ENCODE measurements at regions not wholly inside any gene's neighbourhood (a gene's known extent, or its start where the extent isn't known, plus 50 kb on each side); places are given as distances from the start of the nearest gene placed in this dataset.

DNA sequence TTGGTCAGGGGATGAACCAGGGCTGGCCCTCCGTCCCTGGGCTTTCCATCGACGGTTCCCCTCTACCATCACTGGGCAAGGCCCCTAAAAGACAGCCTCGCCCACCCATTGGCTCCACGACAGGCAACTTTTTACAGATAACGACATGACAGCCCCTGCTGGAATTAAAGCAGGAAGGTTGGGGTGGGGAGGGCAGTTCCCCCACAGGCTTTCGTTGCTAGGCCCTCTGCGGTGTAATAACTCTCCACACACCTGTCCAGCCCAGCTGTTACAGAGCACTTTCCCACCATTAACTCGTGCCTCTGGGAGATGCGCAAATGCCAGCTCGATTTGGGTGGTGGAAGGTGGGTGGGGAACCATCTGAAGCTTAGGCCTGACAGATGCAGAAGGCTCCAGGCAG lies 264.2 kb upstream of the TLE3 start:
- DNase-seq = no peak

DNA sequence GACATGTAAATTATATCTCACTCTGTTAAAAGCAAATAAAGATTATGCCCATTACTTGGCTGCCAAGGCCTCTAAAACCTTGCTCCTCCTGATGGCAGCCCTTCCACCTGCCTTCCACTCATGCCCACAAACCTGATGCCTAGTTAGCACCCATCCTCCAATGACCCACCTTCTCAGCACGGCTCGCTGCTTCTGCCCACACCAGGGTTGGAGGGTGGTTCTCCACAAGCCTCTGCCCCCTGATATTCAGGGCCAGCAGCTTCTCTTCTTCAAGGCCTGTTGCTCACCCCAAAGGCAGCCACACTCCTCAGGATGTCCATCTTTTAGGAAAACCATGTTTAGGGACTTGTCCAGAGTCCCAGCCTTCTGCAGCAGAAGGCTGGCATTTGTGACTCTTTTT lies 263.4 kb upstream of the TLE3 start:
- DNase-seq = no peak

DNA sequence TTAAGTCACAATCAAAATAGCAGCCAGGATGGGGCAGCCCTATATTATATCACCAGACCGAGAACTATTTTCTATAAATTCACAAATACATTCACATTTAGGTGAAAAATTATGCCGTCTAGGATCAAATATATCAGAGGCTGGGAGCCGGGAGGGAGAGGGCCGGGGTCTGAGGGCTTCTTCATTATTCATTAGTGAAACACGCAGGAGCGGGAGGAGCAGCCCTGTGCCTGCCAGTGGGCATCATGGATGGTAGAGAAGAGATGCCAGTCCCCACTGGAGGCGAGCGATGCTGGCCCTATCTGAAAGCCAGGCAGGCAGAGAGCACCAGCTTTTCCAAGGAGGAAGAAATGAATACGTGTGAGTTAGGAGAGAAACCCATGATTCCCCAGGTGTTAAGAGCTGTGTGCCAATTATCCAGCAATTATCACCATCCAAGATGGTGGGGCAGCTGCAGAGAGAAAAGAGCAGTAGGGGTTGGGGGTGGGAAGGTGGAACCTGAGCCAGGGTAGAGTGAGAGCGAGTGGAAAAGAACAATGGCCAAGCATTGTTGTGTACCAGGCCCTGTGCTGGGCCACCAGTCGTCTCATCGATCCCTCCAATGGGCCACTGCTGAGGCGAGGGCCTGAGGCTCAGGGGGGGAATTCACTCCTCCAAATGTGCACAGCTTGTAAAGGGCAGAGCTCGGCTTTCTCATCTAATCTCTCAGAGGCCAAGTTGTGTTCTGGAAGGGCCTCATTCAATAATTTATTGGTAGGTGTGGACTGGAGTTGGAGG lies 261.3 kb upstream of the TLE3 start:
- no peak for DNase-seq

DNA sequence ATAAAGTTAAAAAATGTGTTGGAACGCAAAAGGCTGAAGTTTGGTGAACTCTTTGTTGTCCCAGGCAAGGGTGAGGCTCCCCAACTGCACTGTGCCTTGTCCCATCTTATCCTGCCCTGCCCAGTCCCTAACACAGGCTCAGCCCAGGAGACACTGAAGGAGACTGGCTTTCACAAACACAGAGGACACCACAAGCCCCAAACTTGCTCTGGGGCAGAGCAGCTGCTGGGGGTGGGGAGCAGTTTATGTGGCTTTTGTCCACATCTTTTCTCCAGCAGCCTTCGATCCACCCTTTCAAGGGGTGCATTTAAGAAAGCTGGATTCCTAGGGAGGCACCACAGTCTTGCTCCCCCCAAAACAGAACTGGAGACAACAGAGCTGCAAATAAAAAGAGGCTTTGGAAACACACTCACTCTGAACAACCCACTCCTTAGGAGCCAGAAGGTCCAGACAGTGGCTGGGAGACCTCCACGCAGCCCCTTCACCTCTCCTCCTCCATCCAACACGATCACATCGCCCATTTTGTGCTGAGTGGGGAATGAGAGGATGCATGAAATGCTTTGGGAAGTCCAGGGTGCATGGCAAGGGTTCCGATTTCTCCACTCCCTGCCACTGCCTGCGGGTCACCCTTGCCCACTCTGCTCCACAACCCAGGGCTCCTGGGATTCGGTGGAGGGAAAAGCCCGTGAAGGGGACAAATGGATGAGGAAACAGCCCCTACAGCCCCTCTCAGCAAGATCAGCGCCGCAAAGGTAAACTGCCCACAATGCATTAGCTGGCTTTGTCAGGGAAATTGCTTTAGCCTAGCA lies 260.5 kb upstream of the TLE3 start:
- DNase-seq = no peak

DNA sequence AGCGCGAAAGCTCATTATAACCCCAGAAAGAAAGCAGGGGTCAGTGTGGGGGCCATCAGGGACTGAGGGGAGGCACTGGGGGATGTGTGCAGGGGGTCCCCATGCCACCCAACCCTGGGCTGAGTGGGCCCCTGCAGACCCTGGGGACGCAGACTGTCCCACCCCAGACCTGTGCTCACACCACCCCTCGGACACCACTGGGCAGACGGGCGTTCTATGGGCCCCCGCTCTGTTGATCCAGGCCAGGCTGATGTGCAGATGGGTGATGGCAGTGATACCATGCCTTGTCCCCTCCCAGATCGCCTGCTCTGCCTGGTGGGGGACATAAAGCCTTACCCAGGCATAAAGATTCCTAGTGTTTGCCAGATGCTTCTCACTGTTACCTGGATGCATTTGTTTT lies 259.7 kb upstream of the TLE3 start:
- no peak for DNase-seq

DNA sequence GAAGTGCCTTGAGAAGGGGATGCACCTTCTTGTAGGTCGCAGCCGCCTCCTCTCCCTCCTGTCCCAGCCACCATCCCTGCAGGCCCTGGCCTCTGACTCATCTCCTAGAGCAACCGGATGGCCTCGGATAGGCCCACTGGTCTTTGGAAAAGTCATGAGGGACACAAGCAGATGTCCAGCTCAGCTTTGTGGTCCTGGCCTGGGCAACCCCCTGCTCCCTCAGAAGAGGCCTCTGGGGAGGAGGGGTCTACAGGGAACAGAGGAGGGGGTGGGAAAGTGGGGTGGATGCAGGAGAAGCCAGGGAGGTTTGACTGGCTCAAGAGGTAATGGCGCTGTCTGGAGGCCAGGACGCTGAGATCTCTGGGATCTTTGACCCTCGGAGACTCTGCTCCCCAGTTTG lies 259.2 kb upstream of the TLE3 start:
- no peak for DNase-seq

DNA sequence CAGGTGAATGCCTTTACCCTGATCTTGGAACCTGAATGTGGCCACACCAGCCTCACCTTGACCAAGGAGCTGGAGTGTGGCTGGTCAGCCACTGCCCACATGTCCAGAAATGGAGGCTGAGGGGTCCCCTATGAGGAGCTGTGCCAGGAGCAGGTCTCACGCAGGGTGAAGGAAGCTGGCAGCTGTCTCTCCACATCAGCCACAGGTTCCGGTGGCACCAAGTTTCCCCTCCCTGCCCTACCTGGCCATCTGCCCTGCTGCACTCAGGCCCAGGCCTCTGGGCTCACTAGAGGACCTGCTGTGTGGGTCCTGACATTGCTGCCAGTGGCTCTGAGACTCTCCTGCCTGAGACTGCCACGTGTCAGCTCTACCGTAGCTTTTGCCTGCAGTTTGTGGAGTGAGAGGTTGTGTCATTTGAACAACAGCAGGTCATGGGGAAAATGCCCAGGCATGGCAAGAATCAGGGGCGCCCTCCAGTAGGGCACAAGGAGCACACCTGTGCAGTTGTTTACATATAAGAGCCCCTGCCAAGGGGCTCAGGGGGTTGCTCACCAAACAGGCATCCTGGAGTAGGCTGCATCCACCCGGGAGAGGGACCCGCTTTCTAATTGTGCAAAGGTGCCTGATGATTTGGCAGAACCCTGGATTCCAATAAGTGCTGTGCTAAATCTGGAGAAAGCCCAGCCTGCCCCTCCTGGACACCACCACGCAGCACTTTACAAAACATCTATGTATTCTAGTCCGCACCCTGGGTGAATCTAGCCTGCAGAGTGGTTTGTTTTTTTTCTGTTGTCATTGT lies 258.5 kb upstream of the TLE3 start:
- DNase-seq = no peak

DNA sequence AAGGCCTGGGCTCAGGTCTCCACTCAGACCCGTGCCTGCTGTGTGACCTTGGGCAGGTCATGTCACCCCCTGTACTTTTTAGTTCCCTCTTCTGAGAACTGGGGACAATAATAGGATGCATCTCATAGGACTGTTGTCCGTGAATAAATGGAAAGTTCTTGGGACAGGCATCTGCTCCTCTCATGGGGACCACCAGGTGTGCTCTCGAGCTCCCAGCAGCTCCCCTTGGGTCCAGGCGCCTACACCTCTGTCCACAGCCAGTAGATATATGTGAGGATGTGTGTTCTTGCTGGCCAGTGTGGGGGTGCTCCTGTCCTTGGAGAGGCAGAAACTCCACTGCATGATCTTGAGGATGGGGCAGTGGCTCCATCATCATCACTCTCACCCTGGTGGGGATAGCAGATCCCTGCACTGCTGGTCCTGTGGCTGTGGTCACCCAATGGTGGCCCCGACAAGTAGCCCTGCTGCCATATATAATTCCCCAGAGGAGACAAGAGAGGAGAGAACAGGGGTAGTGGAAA lies 257.6 kb upstream of the TLE3 start:
- DNase-seq = no peak

DNA sequence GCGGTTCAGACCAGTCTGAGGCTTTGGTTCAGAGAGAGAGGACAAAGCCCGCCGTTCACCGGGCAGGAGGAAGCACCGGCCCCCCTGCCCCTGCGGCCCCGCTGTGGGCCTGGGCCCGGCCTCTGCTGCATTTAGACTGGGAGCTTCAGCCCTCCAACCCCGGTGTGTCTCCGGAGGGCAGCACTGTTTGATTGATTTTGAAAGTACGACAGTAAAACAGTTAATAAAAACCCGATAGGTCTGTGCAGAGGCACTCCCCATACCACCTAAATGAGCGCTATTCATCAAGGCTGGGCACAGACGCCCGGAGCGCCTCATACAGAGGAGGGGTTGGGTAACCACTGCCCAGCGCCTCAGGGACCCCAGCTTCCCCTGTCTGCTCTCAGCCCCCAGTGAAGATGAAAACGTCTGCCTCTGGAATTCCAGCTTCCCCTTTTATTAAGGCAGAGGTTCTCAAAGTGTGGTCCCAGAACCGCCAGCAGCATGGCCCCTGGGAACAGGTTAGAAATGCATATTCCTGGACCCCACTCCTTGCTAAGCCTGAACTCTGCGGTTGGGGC lies 256.7 kb upstream of the TLE3 start:
- DNase-seq = no peak

DNA sequence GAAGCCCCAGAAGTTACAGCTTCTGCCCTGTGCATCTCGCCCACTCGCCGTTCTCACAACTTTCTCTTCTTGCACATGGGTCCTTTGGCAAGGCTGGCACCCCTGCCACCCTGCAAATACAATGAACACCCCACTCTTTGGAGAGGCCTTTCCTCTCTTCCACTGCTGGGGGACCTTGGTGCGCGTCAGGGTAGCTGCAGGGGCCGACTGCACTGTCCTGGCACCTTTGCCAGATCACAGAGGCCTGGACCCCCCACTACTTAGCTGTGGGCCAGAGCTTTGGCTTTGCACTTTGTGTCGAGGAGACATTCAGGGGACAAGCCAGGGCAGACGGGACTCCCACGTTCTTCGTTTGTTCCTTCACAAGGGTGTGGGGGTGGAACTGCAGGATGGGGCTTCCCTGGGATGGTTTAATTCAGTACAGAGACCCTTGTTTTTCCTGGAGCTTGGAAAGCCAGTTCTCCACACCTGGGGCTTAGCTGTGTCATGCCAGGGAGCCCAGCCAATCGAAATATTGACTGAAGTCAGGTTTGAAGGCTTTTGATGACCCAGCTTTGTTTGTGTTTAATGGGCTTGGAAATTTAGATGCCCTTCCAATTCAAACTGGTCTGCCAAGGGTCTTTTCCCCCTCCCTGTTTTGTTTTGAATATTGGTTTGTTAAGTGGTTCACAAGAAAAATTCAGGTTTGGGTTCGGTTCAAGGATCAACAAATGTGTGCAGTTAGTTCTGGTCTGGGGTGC lies 256.1 kb upstream of the TLE3 start:
- no peak for DNase-seq

DNA sequence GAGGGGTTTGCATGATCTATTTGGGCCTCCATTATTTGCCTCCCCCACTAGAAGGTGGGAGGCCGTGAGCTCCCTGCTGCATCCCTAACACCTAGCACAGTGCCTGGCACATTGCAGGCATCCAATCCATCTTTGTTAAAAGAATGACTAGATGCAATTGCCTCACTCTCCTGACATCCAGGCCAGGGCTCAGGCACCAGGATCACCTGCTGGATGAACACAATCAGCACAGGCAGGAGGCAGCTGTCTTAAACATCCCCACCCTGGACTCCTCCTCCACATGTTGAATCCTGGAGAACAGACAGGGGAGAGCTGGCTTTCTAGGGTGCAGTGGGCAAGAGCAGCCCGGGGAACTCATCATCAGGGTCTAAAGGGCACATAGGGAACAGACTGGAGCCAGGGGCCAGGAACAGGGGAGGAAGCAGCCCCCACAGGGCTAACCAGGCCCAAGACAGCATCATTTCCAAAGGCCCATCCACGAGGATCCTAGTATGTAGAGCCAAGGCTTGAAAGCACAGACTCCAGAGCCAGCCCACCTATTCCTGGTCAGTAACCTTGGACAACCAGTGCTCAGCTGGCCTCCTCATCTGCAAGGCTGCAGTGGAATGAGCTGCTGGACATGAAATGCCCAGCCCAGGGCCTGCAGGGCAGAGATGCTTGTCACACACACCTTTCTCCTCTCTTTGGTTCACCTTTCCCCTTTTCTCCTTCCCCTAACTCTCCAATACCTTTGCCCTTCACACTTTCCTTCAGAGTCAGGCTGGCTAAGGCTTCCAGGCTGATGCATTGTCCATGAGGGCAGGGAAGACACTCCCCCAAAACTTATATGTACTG lies 254.4 kb upstream of the TLE3 start:
- DNase-seq = no peak

DNA sequence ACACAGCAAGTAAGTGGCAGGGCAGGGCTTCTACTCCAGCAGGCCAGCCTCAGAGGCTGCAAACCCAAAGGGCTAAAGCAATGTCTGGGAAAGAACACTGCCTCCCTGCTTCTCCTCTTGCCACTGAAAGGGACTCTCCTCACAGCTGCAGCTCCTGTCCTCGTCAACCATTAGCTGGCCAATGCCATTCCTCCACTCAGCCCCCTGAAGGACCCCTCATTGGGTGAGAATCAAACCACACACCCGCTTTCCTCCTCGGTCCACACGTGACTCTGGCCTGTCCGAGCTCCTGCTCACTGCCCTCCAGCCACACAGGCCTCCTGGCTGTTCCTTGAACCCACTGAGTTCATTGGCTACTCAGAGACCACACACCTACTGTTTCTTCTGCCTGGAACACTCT lies 253.7 kb upstream of the TLE3 start:
- DNase-seq = no peak

DNA sequence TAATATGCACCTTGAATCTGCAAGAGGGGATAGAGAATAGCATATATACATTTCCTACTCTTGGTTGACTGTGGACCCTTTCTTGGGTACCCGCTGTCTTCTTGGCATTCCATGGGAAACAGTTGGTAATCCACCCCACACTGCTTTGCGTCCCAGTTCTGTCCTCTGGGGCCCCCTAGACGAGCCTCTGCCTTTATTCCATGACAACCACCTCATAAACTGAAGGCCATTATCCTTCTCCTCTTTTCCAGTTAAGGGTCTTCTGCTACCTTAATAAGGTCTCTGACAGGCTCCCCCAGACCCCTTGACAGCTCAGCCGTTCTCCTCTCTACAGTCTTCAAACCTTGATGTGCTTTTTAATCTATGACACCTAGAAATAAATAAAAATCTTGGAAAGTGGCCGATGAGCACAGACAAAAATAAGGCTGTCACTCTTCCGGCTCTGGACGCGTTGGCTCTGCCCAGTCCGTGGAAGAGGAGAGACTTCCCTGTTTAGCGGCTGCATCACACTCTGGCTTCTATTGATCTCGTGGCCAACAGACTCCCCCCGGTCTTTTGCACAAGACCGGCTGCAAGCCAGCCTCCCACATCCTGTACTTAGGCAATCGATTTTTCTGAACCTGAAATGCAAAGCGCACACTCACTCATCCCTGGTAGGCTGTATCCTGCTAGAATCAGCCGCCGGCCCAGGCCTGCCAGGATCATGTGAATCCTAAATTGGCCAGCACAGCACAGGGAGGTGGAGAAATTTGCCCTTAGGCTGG lies 251.0 kb upstream of the TLE3 start:
- no peak for DNase-seq

DNA sequence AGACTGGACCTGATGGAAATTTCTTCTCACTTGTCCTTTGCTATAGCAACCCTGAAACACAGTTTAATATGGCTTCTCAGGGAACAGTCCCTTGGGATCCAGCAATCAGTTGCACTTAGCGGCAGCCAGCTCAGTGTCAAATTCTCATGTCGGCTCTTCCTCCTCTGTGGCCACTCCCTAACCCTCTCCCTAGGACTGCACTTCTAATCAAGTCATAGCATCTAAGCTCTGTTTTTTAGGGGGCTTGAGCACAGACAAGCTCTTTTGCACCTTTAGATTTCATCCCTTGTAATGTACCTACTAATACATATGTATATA lies 250.5 kb upstream of the TLE3 start:
- DNase-seq = no peak

DNA sequence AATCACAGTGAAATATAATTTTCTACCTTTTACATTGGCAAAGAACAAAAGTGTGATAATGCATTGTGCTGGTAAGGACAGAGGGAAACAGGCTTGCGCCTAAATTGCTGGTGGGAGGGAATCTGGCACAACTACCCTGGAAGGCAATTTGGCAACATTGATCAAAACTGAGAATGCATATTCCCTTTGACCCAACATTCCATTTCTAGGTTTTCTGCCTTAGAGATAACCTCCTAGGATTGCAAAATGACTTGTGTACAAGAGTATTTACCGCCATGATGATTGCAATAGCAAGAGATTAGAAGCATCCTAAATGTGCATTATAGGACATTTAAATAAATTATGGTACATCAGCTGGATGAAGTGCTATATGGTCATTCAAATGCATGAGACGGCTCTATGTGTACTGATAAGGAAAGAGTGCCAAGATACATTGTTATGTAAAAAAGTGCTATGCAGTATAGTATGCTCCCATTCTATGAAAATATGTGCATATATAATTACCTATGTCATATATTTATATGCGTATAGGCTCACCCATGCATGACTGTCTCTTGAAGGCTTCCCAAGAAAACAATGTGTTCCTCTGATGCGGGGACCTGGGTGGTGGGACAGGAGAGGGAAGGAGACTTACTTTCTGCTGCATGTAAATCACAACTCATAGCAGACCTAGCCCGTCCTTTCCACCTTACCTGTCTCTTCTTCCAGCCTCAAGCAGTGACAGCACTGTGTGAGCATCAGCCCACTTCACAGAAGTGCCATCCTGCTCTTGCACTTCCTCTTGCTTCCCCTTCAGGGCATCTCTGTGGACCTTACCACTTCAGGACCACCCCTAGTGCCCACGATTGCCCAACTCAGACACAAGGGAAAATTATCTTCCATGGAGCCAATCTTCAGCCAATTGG lies 249.9 kb upstream of the TLE3 start:
- DNase-seq = no peak

DNA sequence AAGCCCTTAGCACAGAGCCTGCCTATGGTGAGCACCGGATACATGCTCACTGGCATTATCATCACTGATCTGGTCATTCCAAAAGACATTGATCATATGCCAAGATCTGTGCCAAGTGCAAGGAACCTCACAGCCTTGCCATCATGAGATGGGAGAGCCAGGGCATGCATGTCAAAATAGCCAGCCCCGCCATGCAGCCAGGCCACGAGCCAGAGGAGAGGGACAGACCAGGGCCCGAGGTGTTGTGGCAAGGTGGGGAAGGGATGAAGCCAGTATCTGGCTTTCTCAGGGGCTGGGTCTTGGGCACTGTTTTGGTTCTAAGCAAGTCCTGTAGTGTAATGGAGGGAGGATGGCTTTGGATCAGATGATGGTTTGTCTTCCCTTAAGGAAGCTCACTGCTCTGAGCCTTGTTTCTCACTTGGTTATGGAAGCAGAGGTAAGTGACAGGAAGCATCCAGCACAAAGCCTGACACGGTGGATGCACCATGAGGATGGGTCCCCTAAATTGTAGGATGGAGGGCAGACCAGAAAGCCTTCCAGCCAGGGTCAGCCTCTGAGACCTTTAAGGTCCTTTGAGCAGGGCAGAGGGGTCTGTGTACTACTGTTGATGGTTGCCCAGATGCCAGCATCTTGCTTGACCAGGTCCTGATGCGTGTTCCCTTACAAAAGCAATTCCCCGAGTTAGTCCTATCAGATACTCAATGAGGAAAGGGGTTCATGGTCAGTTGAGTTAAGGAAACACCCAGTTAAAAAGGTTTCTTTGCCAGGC lies 247.7 kb upstream of the TLE3 start:
- no peak for DNase-seq

DNA sequence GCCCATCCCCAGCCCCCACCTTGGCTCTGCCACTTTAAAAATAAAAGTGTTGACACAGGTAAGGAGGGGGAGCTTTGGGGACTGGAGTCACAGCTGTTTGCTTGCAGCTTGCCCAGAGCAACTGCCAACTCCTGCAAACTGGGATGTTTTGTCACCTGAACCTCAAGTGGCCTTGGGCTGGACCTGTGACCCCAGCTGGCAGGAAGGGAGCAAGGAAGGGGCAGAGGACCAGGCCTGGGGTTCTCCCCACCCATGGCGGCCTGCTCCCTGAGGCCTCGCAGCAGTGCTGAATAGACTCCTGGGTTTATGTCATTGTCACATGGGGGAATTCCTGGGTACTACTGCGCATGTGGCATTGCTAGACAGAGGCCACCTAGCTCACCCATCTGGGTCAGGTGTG lies 246.9 kb upstream of the TLE3 start:
- no peak for DNase-seq

DNA sequence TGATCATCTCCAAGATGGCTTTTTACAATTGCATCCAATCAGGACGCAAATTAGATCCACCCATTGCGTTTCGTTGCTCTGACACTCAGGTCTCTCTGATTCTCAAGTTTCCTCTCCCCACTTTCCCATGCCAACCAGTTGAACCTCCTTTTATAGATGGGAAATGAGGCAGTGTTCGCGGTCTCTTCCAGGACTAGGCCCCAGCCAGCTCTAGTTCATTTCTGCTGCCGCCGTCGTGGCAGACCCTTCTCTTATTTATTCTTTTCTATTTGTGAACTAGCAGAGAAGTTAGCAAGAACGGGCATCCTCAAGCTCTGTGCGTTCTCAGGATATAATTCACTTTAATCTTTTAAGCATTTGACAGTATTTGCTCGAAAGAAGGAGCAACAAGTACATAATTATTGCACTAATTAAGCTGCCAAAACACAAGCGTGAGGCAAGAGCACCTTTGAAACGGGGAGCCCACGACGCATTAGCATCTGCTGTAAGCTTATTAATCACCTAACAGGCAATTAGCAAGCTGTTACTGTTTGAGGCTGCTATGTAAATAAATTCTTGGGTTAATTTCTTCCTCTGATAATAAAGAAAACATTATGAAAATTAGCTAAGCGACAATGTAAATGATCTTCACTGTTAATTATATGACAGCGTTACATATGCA lies 246.4 kb upstream of the TLE3 start:
- no peak for DNase-seq
